GM19324 (cell line): ENCODE measurements at regions not wholly inside any gene's neighbourhood (a gene's known extent, or its start where the extent isn't known, plus 50 kb on each side); places are given as distances from the start of the nearest gene placed in this dataset.

Experiments
- ATAC-seq: cut with Tn5 transposase; IDR thresholded peaks from one replicate; pipeline ENCODE4 v1.9.1; 2021; ENCODE audit warnings: mild to moderate bottlenecking, moderate library complexity; ENCODE audit not compliant: unreplicated experiment, low FRiP score

- ATAC-seq = no peak
These were observed 756.9 kb downstream of the FAT4 start for GRCh38 chr4:126071346-126072333.

GRCh38 chr4:126081336-126081735 is 766.6 kb downstream of the FAT4 start:
- no peak for ATAC-seq

GRCh38 chr4:126086041-126086440 is 771.3 kb downstream of the FAT4 start:
- no peak for ATAC-seq

- ATAC-seq = no peak
These were observed 772.3 kb downstream of the FAT4 start for GRCh38 chr4:126087101-126087500.

DNA sequence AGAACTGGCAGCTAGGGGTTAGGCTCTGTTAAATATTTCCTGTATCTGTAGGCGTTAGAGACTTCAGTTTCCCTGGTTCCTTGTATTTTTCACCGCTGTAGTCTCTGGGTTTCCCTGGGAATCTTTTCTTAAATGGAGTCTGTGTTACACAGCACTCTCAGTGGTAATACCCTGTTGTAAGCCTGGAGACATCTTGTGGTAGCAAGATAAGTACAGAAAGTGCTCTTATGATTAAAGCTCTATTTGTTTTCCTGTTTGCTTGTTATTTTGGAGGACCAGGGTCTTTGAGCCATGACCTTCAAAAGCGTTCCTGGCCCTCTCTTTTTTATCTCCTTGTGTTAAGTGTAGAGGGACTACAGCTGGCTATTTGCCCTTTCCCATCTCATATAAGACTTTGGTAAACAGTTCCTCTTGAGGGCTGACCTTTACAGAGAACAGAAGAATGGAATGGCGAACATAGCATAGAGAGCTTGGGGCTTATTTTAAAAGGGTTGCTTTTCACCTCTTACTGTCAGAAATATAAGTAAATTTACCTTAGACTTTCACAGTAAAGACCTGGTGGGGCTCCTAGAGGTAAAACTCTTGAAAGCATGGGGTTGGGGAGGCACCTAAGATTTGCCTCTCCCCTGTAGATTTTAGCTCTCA is 782.5 kb downstream of the FAT4 start:
- ATAC-seq = no peak

GRCh38 chr4:126106658-126107057 is 791.9 kb downstream of the FAT4 start:
- ATAC-seq = no peak

GRCh38 chr4:126109836-126110235 is 795.1 kb downstream of the FAT4 start:
- no peak for ATAC-seq

DNA sequence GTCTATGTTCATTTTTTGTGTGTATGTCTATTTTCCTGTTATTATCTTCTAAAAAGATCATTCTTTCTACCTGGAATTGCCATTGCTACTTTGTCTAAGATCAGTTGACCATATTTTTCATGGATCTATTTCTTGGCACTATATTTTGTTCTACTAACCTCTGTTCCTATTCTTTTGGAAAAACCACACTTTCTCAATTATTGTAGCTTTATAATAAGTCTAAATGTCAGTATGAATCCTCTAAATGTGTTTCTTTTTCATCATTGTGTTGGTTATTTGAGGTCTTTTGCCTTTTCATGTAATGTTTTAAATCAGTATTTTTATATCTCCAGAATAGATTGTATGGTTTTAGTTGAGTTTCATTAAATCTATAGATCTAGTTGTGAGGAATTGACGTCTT is 798.3 kb downstream of the FAT4 start:
- no peak for ATAC-seq

- no peak for ATAC-seq
These were observed 809.0 kb downstream of the FAT4 start for GRCh38 chr4:126123611-126124325.

- ATAC-seq = no peak
These were observed 810.1 kb downstream of the FAT4 start for GRCh38 chr4:126124818-126125217.

DNA sequence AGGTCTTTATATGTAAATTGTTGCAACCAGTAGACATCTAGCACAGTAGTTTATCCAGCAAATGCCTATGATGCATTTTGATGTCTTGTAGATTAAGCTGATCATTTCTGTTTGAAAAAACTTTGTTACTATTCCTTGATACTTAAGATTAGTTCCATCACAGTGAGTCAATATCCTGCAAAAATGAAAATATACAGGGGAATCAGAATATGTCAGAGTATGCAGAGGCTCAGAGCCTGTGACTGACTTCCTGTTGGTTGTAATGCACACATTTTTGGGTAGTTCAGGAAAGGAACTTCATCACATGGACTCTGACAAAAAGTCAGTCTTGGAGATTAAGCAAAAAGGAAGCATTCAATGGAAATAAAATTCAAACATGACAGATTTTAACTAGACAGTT is 815.5 kb downstream of the FAT4 start:
- ATAC-seq = no peak

DNA sequence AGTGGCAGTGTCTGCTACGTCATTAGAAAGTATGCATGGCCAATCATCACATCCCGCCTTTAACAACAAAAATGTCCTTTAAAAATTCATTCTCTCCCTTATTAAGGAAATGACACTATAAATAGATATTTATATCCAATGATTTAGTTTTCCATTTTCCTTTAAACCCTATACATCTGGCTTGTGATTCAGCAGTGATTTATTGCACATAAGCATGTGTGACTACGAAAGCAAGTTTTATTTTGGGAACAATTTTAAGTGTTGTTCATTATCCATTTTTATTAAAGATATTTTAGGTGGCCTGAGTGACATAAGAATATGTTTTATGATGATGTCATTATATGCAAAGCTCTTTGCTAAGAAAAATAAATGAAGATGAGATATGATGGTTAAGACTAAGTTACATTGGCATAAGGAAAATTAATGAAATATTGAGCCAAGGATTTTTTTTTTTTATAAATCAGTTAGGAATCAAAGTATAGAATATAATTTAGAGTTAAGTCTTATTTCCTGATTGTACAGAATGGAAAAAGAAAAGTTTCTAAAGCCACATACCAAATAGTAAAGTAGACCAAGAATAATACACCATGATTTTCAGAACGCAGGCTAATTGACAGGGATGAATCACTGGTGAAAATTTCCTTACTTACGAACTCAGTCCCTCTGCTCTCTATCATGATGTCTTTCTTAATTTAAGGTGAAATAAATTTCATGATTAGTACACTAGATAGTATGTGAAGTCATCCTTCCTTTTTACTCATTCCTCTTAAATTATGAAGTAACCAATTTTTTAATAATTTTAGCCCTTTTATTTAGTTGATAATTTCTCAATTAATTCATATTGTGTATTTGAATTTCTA is 822.4 kb downstream of the FAT4 start:
- no peak for ATAC-seq

- no peak for ATAC-seq
These were observed 823.0 kb downstream of the FAT4 start for GRCh38 chr4:126137782-126138170.

GRCh38 chr4:126144543-126145237 is 829.9 kb downstream of the FAT4 start:
- no peak for ATAC-seq

DNA sequence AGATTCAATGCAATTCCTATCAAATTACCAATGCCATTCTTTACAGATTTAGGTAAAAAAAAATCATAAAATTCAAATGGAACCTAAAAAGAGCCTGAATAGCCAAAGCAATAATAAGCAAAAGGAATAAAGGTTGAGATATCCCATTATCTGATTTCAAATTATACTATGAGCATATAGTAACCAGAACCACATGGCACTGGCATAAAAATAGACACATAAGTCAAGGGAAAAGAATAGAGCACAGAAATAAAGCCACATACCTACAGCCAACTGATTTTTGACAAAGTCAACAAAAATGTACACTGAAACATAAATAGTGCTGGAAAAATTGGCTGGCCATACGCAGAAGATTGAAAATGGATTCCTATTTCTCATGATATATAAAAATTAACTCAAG is 853.7 kb downstream of the FAT4 start:
- no peak for ATAC-seq

DNA sequence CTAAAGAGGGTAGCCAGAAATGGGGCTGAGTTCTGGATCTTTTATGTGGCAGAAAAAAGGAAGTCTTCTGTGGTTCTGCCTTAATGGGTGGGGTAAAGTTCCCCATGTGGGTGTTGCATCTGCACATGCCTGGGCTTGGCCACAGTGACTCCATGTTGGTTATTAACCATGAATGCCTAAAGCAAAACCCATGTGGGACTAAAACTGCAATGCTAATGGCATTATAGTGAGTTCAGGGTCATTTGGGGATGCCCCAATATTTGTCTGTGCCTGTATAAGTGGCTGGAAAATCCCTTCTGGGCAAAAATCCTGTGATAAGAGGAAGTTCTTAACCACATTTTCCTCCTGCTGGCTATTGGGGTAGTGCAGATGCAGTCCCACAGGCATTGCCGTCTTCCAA is 857.4 kb downstream of the FAT4 start:
- ATAC-seq = no peak

DNA sequence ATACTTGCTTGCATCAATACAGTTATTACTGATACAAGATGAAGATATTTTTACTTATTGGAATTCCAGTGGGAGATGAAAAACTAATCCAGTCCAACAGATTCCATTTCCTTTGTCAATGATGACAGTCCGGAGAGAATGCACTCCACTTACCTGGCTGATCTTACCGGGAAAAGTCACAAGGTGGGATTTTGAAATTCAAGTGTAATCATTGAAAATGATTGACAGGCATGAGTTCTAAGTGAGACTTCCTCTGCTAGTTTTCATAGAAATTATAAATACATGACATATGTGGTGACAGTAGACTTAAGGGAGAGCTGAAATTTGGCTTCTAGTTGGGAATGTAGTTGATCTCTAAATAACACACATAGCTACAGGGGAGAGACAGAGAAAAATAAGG is 859.9 kb downstream of the FAT4 start:
- ATAC-seq = no peak

DNA sequence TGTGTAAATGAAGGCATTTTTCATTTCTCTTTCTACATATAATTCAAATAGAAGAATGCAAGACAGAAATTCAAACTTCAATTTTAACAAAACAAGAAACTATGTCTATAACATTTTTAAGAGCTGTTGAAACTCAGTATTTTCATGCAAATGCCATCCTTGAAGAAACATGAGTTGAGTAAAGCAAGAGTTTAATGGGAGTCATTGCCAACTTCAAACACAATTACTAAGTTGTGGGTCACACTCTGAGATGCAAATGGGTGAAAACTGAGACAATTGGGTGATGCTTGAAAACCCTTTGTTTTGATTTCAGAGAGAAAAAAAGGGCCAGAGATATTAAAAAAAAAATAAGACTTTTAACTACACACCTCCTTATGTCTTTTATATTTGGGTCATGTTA is 865.9 kb downstream of the FAT4 start:
- no peak for ATAC-seq

- no peak for ATAC-seq
These were observed 867.6 kb downstream of the FAT4 start for GRCh38 chr4:126182336-126182735.

- no peak for ATAC-seq
These were observed 868.0 kb downstream of the FAT4 start for GRCh38 chr4:126182786-126183185.
